ENCODE measurements at regions not wholly inside any gene's neighbourhood (a gene's known extent, or its start where the extent isn't known, plus 50 kb on each side); places are given as distances from the start of the nearest gene placed in this dataset.

GRCh38 chr9:106655966-106656365 is 207.0 kb upstream of the ZNF462 start:
- no peak overlapping the region for H3K27ac Mint-ChIP-seq
- no peak overlapping the region for H3K4me3 Mint-ChIP-seq
- H3K4me1 Mint-ChIP-seq, result peaks cover 0 to 12% of the 10 kb centered on the region in 2 donors
- peaks cover 0 to 1% (median 0%) of the 10 kb centered on the region in 3 donors for H3K27me3 Mint-ChIP-seq (ENCODE audit: low read depth in 3 of 3)
- no peak for DNase-seq
- H3K9me3 Mint-ChIP-seq, result peaks cover 0 to 7% (median 0%) of the 10 kb centered on the region in 6 donors
- H3K36me3 Mint-ChIP-seq, result peaks cover 0 to 3% (median 3%) of the 10 kb centered on the region in 3 donors

- Mint-ChIP-seq H3K4me1 (peaks cover 0 to 12% of the 10 kb centered on the region in 2 donors), H3K36me3 (peaks cover 0 to 3% (median 3%) of the 10 kb centered on the region in 3 donors)
These were observed 205.0 kb upstream of the ZNF462 start for GRCh38 chr9:106657926-106658325.

DNA sequence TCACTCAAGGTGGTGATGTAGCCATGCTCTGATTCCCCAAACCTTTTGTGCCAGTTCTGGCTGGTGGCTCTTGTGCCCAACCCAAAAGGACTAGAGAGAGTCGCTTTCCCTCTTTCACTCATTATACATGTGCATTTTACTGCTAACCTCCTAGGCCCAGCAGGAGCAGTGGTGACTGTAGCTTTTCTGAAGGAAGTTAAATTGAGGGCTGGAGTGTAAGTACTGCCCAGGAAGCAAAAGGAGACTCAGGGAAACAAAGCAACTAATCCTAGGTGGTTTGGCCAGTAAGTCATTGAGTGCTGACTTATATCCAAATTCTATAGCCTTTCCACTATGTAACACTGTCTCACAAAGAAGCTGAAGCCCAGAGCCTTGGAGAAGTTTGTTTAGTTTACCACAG is 194.4 kb upstream of the ZNF462 start:
- no peak for DNase-seq
- Mint-ChIP-seq H3K4me3 (no peak overlapping the region), H3K4me1 (no peaks in the 10 kb centered on the region), H3K9me3 (no peaks in the 10 kb centered on the region), H3K27ac (no peak overlapping the region), H3K27me3 (ENCODE audit: low read depth in 3 of 3) (peaks cover 0 to 5% (median 0%) of the 10 kb centered on the region in 3 donors), H3K36me3 (peaks cover 0 to 20% (median 4%) of the 10 kb centered on the region in 3 donors)

More at GRCh38 chr9:106657926-106658325, 205.0 kb upstream of the ZNF462 start:
- DNase-seq, result no peak
- Mint-ChIP-seq H3K27me3 (ENCODE audit: low read depth in 3 of 3) (no peaks in the 10 kb centered on the region), H3K9me3 (peaks cover 0 to 7% (median 0%) of the 10 kb centered on the region in 6 donors), H3K4me3 (no peak overlapping the region), H3K27ac (no peak overlapping the region)

DNA sequence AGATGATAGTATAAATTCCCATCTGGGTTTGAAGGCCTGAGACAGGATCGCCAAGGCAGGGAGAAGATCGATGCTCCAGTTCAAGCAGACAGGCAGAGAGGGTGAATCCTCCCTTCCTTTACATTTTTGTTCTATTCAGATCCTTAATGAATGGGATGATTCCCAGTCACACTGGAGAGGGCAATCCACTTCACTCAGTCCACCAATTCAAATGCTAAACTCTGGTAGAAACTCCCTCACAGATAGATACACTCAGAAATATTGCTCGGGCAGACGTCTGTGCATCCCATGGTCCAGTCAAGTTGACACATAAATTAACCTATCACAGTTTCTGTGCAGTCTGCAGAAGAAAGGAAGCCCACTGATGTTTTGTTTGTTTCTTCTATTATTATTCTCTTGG is 193.1 kb upstream of the ZNF462 start:
- Mint-ChIP-seq H3K9me3 (no peaks in the 10 kb centered on the region), H3K27me3 (ENCODE audit: low read depth in 3 of 3) (peaks cover 0 to 7% (median 0%) of the 10 kb centered on the region in 3 donors), H3K4me1 (no peaks in the 10 kb centered on the region), H3K4me3 (no peak overlapping the region), H3K27ac (no peak overlapping the region), H3K36me3 (peaks cover 0 to 20% (median 4%) of the 10 kb centered on the region in 3 donors)
- no peak for DNase-seq

GRCh38 chr9:106670418-106670817 is 192.5 kb upstream of the ZNF462 start:
- H3K9me3 Mint-ChIP-seq, result no peaks in the 10 kb centered on the region
- DNase-seq, result no peak

DNA sequence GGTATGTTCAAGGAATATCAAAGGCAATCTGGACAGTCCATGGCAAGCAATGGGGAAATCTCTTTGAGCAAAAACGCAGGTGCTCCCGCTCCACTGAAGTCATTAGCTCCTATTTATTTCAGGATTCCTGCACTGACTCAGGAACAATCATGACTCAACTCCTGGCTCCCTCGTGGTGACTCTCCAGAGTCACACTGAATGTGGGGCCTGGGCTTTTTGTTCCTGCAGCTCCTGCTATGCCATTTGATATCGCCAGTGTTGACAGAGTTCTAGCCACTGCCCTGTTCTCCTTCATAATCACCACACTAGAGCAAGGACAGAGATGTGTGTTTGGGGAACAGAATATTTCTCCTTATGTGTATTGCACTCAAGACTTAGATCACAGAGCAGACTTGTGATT is 187.2 kb upstream of the ZNF462 start:
- no peak overlapping the region for H3K27ac Mint-ChIP-seq
- H3K4me3 Mint-ChIP-seq, result no peak overlapping the region
- peaks cover 0 to 10% (median 0%) of the 10 kb centered on the region in 3 donors for H3K36me3 Mint-ChIP-seq
- peaks cover 0 to 4% (median 0%) of the 10 kb centered on the region in 6 donors for H3K9me3 Mint-ChIP-seq
- H3K27me3 Mint-ChIP-seq (ENCODE audit: low read depth in 3 of 3), result peaks cover 0 to 4% (median 2%) of the 10 kb centered on the region in 3 donors
- DNase-seq, result no peak
- H3K4me1 Mint-ChIP-seq, result no peaks in the 10 kb centered on the region

More at GRCh38 chr9:106670418-106670817, 192.5 kb upstream of the ZNF462 start:
- H3K4me1 Mint-ChIP-seq, result no peaks in the 10 kb centered on the region
- peaks cover 0 to 20% (median 4%) of the 10 kb centered on the region in 3 donors for H3K36me3 Mint-ChIP-seq
- H3K27ac Mint-ChIP-seq, result no peak overlapping the region
- peaks cover 0 to 7% (median 0%) of the 10 kb centered on the region in 3 donors for H3K27me3 Mint-ChIP-seq (ENCODE audit: low read depth in 3 of 3)
- H3K4me3 Mint-ChIP-seq, result no peak overlapping the region

DNA sequence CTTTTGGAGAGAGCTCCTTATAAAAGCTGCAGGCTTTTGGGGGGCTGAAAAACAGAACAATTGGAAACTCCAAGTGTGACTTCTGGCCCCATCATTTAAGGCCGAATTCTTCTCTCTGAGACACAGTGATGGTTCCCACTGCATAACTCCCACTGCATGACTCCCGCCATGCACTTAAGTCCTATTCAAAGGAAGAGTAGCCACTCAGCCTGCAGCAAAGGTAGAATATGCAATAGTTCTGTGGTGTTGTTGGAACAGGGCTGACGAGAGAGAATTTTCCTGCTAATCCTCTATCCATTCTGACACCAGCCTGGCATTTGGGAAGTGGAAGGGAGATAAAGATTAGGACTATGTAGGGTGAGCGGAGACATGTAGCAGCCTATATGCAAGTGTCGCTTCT is 185.6 kb upstream of the ZNF462 start:
- H3K4me3 Mint-ChIP-seq, result no peak overlapping the region
- H3K4me1 Mint-ChIP-seq, result no peaks in the 10 kb centered on the region
- H3K36me3 Mint-ChIP-seq, result peaks cover 0 to 14% (median 0%) of the 10 kb centered on the region in 3 donors
- H3K27ac Mint-ChIP-seq, result no peak overlapping the region
- H3K27me3 Mint-ChIP-seq (ENCODE audit: low read depth in 3 of 3), result peaks cover 0 to 4% (median 2%) of the 10 kb centered on the region in 3 donors
- DNase-seq, result no peak
- H3K9me3 Mint-ChIP-seq, result peaks cover 0 to 5% (median 0%) of the 10 kb centered on the region in 6 donors

DNA sequence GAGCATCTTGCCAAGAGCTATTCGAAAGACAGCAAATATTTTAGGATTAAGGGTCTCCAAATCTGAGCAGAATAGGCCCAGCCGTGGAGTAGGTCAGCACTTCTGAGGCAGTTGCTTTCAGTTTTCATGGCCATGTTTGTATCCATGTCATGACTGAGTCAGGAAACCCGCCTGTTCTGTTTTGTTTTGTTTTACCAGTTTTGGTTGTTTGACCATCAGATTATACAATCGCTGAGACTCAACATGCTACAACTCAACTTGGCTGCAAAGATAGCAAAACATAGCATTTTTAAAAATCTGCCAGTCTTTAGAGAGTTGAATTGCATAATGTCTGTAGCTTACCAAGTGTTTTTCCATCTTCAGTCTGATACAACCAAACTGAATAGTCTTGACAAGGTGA is 185.1 kb upstream of the ZNF462 start:
- Mint-ChIP-seq H3K4me1 (no peaks in the 10 kb centered on the region), H3K27ac (no peak overlapping the region), H3K4me3 (no peak overlapping the region), H3K9me3 (peaks cover 0 to 5% (median 0%) of the 10 kb centered on the region in 6 donors), H3K36me3 (peaks cover 0 to 11% (median 0%) of the 10 kb centered on the region in 3 donors), H3K27me3 (ENCODE audit: low read depth in 3 of 3) (peaks cover 0 to 2% (median 2%) of the 10 kb centered on the region in 3 donors)
- DNase-seq, result no peak

- H3K4me1 Mint-ChIP-seq, result no peaks in the 10 kb centered on the region
- H3K27ac Mint-ChIP-seq, result no peak overlapping the region
- no peak for DNase-seq
- H3K9me3 Mint-ChIP-seq, result peaks cover 0 to 5% (median 0%) of the 10 kb centered on the region in 6 donors
- H3K27me3 Mint-ChIP-seq (ENCODE audit: low read depth in 3 of 3), result peaks cover 0 to 2% (median 2%) of the 10 kb centered on the region in 3 donors
- no peak overlapping the region for H3K4me3 Mint-ChIP-seq
- H3K36me3 Mint-ChIP-seq, result peaks cover 0 to 13% (median 0%) of the 10 kb centered on the region in 3 donors
These were observed 184.7 kb upstream of the ZNF462 start for GRCh38 chr9:106678273-106678672.

- Mint-ChIP-seq H3K27me3 (ENCODE audit: low read depth in 3 of 3) (peaks cover 0 to 4% (median 1%) of the 10 kb centered on the region in 3 donors), H3K9me3 (peaks cover 0 to 6% (median 0%) of the 10 kb centered on the region in 6 donors), H3K4me3 (no peak overlapping the region), H3K27ac (no peak overlapping the region), H3K4me1 (no peaks in the 10 kb centered on the region), H3K36me3 (peaks cover 0 to 13% (median 0%) of the 10 kb centered on the region in 3 donors)
- DNase-seq, result no peak
These were observed 180.5 kb upstream of the ZNF462 start for GRCh38 chr9:106682420-106682819.

GRCh38 chr9:106683454-106683853 is 179.5 kb upstream of the ZNF462 start:
- no peaks in the 10 kb centered on the region for H3K4me1 Mint-ChIP-seq
- no peak overlapping the region for H3K4me3 Mint-ChIP-seq
- peaks cover 0 to 5% (median 1%) of the 10 kb centered on the region in 3 donors for H3K27me3 Mint-ChIP-seq (ENCODE audit: low read depth in 3 of 3)
- no peak overlapping the region for H3K27ac Mint-ChIP-seq
- H3K9me3 Mint-ChIP-seq, result peaks cover 0 to 6% (median 0%) of the 10 kb centered on the region in 6 donors
- peaks cover 0 to 10% (median 0%) of the 10 kb centered on the region in 3 donors for H3K36me3 Mint-ChIP-seq
- DNase-seq, result no peak

DNA sequence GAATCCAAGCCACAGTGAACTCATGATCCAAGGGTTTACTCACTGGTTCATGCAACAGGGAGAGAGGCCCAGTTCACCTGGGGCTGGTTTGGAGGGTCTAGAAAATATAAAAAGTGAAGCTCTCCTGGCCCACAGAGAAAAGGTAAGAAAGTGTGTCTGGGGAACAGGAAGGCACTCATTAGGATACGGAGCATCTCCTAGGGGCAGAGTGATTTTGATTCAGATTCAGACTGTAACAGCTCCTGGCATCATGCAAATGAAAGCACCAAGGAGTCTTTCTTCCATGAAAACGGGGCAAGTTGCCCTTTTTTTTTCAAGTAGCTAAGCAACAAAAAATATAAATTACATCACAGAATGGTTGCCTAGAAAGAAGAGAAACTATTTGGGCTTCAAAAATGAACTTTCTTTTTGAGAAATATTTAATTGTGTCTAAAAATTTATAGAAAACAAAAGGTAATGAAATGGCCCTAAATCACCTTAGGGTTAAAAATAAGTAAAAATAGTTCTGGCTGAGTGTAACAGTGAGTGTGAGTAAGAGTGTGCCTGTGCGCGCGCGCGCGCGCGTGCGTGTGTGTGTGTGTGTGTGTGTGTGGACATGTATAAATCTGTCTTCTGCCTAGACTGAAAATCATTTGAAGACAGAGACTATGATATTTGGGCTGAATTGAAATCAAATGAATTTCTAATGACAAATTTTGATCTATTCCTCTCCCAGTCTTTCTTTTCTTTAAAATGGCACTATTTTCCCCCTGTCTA is 177.8 kb upstream of the ZNF462 start:
- H3K4me1 Mint-ChIP-seq, result no peaks in the 10 kb centered on the region
- peaks cover 0 to 7% (median 0%) of the 10 kb centered on the region in 3 donors for H3K36me3 Mint-ChIP-seq
- no peak for DNase-seq
- H3K27me3 Mint-ChIP-seq (ENCODE audit: low read depth in 3 of 3), result peaks cover 0 to 5% (median 1%) of the 10 kb centered on the region in 3 donors
- H3K9me3 Mint-ChIP-seq, result peaks cover 0 to 5% (median 0%) of the 10 kb centered on the region in 6 donors
- H3K27ac Mint-ChIP-seq, result no peak overlapping the region
- H3K4me3 Mint-ChIP-seq, result no peak overlapping the region

- Mint-ChIP-seq H3K4me3 (no peak overlapping the region), H3K4me1 (no peaks in the 10 kb centered on the region)
These were observed 173.9 kb upstream of the ZNF462 start for GRCh38 chr9:106689089-106689488.

GRCh38 chr9:106691627-106692026 is 171.3 kb upstream of the ZNF462 start:
- H3K27ac Mint-ChIP-seq, result no peak overlapping the region
- H3K4me1 Mint-ChIP-seq, result no peaks in the 10 kb centered on the region
- peaks cover 0 to 4% (median 0%) of the 10 kb centered on the region in 3 donors for H3K27me3 Mint-ChIP-seq (ENCODE audit: low read depth in 3 of 3)
- H3K4me3 Mint-ChIP-seq, result no peak overlapping the region
- H3K36me3 Mint-ChIP-seq, result no peaks in the 10 kb centered on the region
- no peak for DNase-seq
- peaks cover 0 to 4% (median 0%) of the 10 kb centered on the region in 6 donors for H3K9me3 Mint-ChIP-seq

More at GRCh38 chr9:106689089-106689488, 173.9 kb upstream of the ZNF462 start:
- DNase-seq, result no peak
- Mint-ChIP-seq H3K27me3 (ENCODE audit: low read depth in 3 of 3) (peaks cover 0 to 5% (median 1%) of the 10 kb centered on the region in 3 donors), H3K9me3 (peaks cover 0 to 5% (median 0%) of the 10 kb centered on the region in 6 donors), H3K36me3 (no peaks in the 10 kb centered on the region), H3K27ac (no peak overlapping the region)

All from immature natural killer cell (primary cell).